ENCODE measurements at regions not wholly inside any gene's neighbourhood (a gene's known extent, or its start where the extent isn't known, plus 50 kb on each side); places are given as distances from the start of the nearest gene placed in this dataset.

DNA sequence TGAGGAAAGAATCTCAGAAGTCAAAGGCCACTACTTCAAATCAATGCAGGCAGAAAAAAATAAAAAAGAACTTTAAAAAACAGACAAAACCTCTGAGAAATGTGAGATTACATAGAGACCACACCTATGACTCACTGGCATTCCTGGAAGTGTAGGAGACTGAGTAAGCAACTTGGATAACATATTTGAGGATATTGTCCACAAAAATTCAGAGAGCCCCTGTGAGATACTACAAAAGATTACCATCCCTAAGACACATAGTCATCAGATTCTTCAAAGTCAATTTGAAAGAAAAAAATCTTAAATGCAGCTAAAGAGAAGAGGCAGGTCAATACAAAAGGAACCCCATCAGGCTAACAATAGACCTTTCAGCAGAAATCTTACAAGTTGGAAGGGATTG is 887.3 kb downstream of the NTRK3 start:
- TF ChIP-seq, protein P1, sequence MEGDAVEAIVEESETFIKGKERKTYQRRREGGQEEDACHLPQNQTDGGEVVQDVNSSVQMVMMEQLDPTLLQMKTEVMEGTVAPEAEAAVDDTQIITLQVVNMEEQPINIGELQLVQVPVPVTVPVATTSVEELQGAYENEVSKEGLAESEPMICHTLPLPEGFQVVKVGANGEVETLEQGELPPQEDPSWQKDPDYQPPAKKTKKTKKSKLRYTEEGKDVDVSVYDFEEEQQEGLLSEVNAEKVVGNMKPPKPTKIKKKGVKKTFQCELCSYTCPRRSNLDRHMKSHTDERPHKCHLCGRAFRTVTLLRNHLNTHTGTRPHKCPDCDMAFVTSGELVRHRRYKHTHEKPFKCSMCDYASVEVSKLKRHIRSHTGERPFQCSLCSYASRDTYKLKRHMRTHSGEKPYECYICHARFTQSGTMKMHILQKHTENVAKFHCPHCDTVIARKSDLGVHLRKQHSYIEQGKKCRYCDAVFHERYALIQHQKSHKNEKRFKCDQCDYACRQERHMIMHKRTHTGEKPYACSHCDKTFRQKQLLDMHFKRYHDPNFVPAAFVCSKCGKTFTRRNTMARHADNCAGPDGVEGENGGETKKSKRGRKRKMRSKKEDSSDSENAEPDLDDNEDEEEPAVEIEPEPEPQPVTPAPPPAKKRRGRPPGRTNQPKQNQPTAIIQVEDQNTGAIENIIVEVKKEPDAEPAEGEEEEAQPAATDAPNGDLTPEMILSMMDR (IDR thresholded peaks at IDR 0.05), result no peak
- no peak for TF ChIP-seq POLR2AphosphoS5 (IDR thresholded peaks at IDR 0.05; ENCODE audit: low read depth, low read length)
- TF ChIP-seq, protein P2, sequence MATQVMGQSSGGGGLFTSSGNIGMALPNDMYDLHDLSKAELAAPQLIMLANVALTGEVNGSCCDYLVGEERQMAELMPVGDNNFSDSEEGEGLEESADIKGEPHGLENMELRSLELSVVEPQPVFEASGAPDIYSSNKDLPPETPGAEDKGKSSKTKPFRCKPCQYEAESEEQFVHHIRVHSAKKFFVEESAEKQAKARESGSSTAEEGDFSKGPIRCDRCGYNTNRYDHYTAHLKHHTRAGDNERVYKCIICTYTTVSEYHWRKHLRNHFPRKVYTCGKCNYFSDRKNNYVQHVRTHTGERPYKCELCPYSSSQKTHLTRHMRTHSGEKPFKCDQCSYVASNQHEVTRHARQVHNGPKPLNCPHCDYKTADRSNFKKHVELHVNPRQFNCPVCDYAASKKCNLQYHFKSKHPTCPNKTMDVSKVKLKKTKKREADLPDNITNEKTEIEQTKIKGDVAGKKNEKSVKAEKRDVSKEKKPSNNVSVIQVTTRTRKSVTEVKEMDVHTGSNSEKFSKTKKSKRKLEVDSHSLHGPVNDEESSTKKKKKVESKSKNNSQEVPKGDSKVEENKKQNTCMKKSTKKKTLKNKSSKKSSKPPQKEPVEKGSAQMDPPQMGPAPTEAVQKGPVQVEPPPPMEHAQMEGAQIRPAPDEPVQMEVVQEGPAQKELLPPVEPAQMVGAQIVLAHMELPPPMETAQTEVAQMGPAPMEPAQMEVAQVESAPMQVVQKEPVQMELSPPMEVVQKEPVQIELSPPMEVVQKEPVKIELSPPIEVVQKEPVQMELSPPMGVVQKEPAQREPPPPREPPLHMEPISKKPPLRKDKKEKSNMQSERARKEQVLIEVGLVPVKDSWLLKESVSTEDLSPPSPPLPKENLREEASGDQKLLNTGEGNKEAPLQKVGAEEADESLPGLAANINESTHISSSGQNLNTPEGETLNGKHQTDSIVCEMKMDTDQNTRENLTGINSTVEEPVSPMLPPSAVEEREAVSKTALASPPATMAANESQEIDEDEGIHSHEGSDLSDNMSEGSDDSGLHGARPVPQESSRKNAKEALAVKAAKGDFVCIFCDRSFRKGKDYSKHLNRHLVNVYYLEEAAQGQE (IDR thresholded peaks at IDR 0.05; ENCODE audit: insufficient read depth in 1 of 2, low read depth in 2 of 2, low read length in 1 of 2), result no peak
- no peak for TF ChIP-seq TCF7L2 (IDR thresholded peaks at IDR 0.05; ENCODE audit: low read depth, low read length)
